22Rv1 (cell line): ENCODE measurements at regions not wholly inside any gene's neighbourhood (a gene's known extent, or its start where the extent isn't known, plus 50 kb on each side); places are given as distances from the start of the nearest gene placed in this dataset.
"Not testable (repeated sequence)": the region's sequence is repeated elsewhere in the genome, so short reads cannot be mapped to it uniquely, and the experiment has no call there.

Experiments used
- H3K27ac ChIP-seq: fragments of 450-650 bp; 2 replicates; pipeline ENCODE4 v1.5.1; 2017
- ZFX ChIP-seq: fragments of 450-650 bp; IDR thresholded peaks from 2 replicates; pipeline ENCODE4 v1.6.1; 2017; ENCODE audit warnings: antibody characterized with exemption, borderline replicate concordance
- TF ChIP-seq, protein P1 (sequence below): fragments of 450-650 bp; IDR thresholded peaks from 2 replicates; pipeline ENCODE4 v1.5.1; 2017; ENCODE audit warnings: mild to moderate bottlenecking

DNA sequence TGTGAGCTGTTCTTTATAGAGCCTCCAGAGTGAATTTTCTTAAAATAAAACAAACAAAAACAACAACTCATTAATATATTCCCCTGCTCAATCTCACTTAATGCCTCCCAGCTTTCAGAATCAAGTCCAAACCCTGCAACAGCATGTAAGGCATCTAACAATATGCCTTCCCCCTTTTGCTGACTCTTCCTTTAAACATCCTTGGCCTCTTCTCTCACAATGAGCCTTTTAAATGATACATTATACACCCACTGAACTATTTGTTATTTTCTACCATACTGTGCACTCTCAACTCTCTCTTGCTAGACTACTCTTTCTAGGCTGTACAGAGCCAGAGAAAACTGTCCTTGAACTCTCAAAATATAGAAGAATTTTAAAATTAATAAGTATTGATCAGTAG, 115.2 kb upstream of the SNX7 start:
- TF ChIP-seq, protein P1, sequence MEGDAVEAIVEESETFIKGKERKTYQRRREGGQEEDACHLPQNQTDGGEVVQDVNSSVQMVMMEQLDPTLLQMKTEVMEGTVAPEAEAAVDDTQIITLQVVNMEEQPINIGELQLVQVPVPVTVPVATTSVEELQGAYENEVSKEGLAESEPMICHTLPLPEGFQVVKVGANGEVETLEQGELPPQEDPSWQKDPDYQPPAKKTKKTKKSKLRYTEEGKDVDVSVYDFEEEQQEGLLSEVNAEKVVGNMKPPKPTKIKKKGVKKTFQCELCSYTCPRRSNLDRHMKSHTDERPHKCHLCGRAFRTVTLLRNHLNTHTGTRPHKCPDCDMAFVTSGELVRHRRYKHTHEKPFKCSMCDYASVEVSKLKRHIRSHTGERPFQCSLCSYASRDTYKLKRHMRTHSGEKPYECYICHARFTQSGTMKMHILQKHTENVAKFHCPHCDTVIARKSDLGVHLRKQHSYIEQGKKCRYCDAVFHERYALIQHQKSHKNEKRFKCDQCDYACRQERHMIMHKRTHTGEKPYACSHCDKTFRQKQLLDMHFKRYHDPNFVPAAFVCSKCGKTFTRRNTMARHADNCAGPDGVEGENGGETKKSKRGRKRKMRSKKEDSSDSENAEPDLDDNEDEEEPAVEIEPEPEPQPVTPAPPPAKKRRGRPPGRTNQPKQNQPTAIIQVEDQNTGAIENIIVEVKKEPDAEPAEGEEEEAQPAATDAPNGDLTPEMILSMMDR, result no peak
- TF ChIP-seq ZFX, result no peak
- H3K27ac ChIP-seq, result no peak overlapping the region

DNA sequence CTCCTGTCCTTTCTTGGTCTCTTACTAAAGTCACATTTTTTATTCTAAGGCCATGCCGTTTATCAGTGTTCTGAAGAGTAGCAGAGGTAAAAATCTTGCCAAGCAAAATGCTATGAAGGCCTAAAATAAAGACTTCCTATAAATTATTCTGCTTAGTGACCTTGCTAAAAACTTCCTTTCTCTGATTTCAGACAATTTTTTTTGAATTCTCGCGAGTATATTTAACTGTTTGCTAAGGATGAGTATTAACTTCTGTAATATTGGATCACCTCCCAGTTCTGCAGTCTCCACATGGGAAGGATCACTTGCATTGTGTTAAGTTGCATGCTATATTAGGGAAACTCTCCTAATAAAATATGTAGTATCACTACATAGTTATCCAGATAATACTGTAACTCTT, 123.4 kb upstream of the SNX7 start:
- TF ChIP-seq, protein P1, result no peak
- no peak for TF ChIP-seq ZFX

DNA sequence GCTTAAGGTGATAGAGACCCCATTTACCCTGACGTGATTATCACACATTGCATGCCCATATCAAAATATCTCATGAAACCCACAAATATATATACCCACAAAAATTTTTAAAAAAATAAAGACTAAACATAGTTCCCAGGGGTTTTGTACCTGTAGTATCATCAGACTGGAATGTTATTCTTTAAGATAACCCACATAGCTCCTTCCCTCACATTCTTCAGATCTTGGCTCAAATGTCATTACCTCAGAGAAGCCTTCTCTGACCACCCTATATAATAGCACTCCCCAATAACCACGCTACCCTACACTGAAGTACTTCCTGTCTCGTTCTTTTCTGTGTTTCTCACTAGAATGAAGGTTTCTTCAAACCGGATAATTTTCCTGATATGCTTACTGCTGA, 138.3 kb upstream of the SNX7 start:
- TF ChIP-seq ZFX, result no peak
- TF ChIP-seq, protein P1, result no peak
- no peak overlapping the region for H3K27ac ChIP-seq

More for the DNA sequence above, 123.4 kb upstream of the SNX7 start:
- no peak overlapping the region for H3K27ac ChIP-seq

DNA sequence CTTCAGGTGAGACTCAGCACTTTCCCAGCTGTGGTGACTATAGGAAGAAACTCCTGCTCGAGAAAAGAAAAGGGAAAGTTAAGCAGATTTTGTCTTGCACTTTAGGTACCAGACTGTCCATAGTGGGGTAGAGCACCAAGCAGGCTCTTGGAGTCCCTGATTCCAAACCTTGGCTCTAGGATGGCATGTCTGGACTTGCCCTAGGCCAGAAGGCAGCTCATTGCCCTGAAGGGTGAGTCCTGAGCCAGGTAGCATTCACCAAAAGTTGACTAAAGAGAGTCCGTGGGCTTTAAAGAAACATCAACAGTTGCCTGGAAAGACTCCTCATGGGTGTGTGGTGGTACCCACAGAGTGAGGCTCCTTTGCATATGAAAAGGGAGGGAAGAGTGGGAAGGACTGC, 145.2 kb upstream of the SNX7 start:
- H3K27ac ChIP-seq, result no peak overlapping the region
- TF ChIP-seq, protein P1, result no peak
- TF ChIP-seq ZFX, result no peak

DNA sequence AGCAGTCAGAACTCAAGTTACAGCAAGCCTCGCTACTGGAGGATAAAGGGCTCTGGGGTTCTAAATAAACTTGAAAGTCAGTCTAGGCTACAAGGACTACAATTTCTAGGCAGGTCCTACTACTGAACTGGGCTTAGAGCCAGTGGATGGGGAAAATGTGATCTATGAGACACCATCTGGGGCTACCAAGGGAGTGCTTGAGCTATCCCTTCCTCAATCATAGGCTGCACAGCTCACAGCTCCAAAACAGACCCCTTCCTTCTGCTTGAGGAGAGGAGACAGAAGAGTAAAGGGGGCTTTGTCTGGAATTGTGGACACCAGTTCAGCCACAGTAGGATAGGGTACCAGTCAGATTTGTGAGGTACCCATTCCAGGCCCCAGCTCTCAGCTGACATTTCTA, 145.8 kb upstream of the SNX7 start:
- TF ChIP-seq, protein P1, result no peak
- no peak for TF ChIP-seq ZFX
- no peak overlapping the region for H3K27ac ChIP-seq

DNA sequence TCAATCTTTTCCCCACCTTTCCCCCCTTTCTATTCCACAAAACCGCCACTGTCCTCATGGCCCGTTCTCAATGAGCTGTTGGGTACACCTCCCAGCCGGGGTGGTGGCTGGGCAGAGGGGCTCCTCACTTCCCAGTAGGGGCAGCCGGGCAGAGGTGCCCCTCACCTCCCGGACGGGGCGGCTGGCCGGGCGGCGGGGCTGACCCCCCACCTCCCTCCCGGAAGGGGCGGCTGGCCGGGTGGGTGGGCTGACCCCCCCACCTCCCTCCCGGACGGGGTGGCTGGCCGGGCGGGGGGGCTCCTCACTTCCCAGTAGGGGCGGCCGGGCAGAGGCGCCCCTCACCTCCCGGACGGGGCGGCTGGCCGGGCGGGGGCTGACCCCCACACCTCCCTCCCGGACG, 149.3 kb upstream of the SNX7 start:
- H3K27ac ChIP-seq, result not testable (repeated sequence)

DNA sequence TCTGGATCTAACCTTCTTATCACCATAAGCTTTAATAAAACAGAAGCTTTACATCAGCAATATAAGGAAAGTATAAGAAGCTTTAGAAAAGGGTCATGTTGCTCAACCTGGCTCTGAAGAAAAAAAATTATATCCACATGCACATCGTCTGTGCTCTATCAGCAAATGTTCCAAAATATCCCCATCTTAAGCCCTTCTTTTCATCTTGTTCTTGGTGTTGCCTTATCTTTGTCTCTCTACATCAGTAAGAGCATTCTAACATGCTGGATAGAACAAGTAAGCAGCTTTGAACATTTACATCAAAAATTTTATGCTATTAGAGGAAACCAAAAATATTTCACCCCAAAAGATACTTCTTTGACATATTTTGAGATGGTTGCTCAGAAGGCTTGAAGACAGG, 157.8 kb upstream of the SNX7 start:
- TF ChIP-seq, protein P1, result no peak
- TF ChIP-seq ZFX, result no peak
- no peak overlapping the region for H3K27ac ChIP-seq

DNA sequence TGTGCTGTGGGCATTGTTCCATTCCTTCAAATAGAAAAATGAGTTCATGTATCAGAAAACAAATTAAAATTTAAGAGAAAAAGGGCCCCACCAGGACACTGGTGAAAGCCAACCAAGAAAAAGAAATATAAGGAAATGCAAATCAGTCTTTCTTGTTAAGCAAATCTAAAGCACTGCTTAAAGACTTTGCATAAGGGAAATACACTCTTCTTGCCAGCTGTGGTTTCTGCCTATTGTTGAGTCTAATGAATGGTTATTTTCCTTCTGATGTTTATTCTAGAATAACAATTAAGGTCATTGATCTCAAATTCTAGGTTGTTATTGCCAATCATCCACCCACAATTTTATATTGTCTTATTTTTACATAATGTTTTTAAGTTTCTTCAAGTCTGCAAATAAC, 158.6 kb upstream of the SNX7 start:
- H3K27ac ChIP-seq, result no peak overlapping the region
- no peak for TF ChIP-seq ZFX
- TF ChIP-seq, protein P1, result no peak
